ENCODE measurements at regions not wholly inside any gene's neighbourhood (a gene's known extent, or its start where the extent isn't known, plus 50 kb on each side); places are given as distances from the start of the nearest gene placed in this dataset.

- Mint-ChIP-seq H3K9me3 (ENCODE audit: low read depth, unreplicated experiment) (peaks cover 5% of the 10 kb centered on the region), H3K4me3 (ENCODE audit: low read depth, unreplicated experiment) (no peak overlapping the region), H3K27me3 (ENCODE audit: unreplicated experiment) (no peaks in the 10 kb centered on the region), H3K4me1 (ENCODE audit: low read depth, unreplicated experiment) (no peaks in the 10 kb centered on the region), H3K36me3 (ENCODE audit: insufficient read depth, unreplicated experiment) (no peaks in the 10 kb centered on the region), H3K27ac (ENCODE audit: unreplicated experiment) (no peak overlapping the region)
- intact Hi-C loops (cut with micrococcal nuclease; ENCODE audit: unreplicated experiment): no loop called here
- CTCF ChIA-PET: no interaction called here
- no TSS peak for BruUV-seq (replicated peaks)
- peak; percentile 32 for DNase-seq
- TF ChIP-seq CTCF (IDR thresholded peaks at IDR 0.05; ENCODE audit: unreplicated experiment): no peak
Measured at GRCh38 chr3:23041918-23042696, 161.0 kb upstream of the UBE2E2 start.

GRCh38 chr3:23044463-23044862, 158.7 kb upstream of the UBE2E2 start:
- Mint-ChIP-seq H3K4me3 (ENCODE audit: low read depth, unreplicated experiment) (no peak overlapping the region), H3K36me3 (ENCODE audit: insufficient read depth, unreplicated experiment) (no peaks in the 10 kb centered on the region), H3K27ac (ENCODE audit: unreplicated experiment) (no peak overlapping the region), H3K27me3 (ENCODE audit: unreplicated experiment) (no peaks in the 10 kb centered on the region), H3K4me1 (ENCODE audit: low read depth, unreplicated experiment) (no peaks in the 10 kb centered on the region), H3K9me3 (ENCODE audit: low read depth, unreplicated experiment) (peaks cover 9% of the 10 kb centered on the region)
- no peak for TF ChIP-seq CTCF (IDR thresholded peaks at IDR 0.05; ENCODE audit: unreplicated experiment)
- no TSS peak for BruUV-seq (replicated peaks)
- DNase-seq: no peak
- CTCF ChIA-PET: no interaction called here
- intact Hi-C loops (cut with micrococcal nuclease; ENCODE audit: unreplicated experiment): no loop called here

GRCh38 chr3:23046536-23046935, 156.6 kb upstream of the UBE2E2 start:
- intact Hi-C loops (cut with micrococcal nuclease; ENCODE audit: unreplicated experiment): no loop called here
- no peak for TF ChIP-seq CTCF (IDR thresholded peaks at IDR 0.05; ENCODE audit: unreplicated experiment)
- Mint-ChIP-seq H3K4me3 (ENCODE audit: low read depth, unreplicated experiment) (no peak overlapping the region), H3K4me1 (ENCODE audit: low read depth, unreplicated experiment) (no peaks in the 10 kb centered on the region), H3K9me3 (ENCODE audit: low read depth, unreplicated experiment) (peaks cover 9% of the 10 kb centered on the region), H3K36me3 (ENCODE audit: insufficient read depth, unreplicated experiment) (no peaks in the 10 kb centered on the region), H3K27ac (ENCODE audit: unreplicated experiment) (no peak overlapping the region), H3K27me3 (ENCODE audit: unreplicated experiment) (no peaks in the 10 kb centered on the region)
- DNase-seq: no peak
- CTCF ChIA-PET: no interaction called here
- no TSS peak for BruUV-seq (replicated peaks)

GRCh38 chr3:23051240-23052140, 151.6 kb upstream of the UBE2E2 start:
- intact Hi-C loops (cut with micrococcal nuclease; ENCODE audit: unreplicated experiment): no loop called here
- H3K36me3 Mint-ChIP-seq (ENCODE audit: insufficient read depth, unreplicated experiment): no peaks in the 10 kb centered on the region
- no peak overlapping the region for H3K4me3 Mint-ChIP-seq (ENCODE audit: low read depth, unreplicated experiment)
- H3K27ac Mint-ChIP-seq (ENCODE audit: unreplicated experiment): no peak overlapping the region
- BruUV-seq (replicated peaks): no TSS peak
- no peak for TF ChIP-seq CTCF (IDR thresholded peaks at IDR 0.05; ENCODE audit: unreplicated experiment)
- DNase-seq: no peak
- H3K4me1 Mint-ChIP-seq (ENCODE audit: low read depth, unreplicated experiment): no peaks in the 10 kb centered on the region
- H3K9me3 Mint-ChIP-seq (ENCODE audit: low read depth, unreplicated experiment): peaks cover 6% of the 10 kb centered on the region
- CTCF ChIA-PET: no interaction called here
- no peaks in the 10 kb centered on the region for H3K27me3 Mint-ChIP-seq (ENCODE audit: unreplicated experiment)

All from Calu3 (cell line).